ENCODE measurements at regions not wholly inside any gene's neighbourhood (a gene's known extent, or its start where the extent isn't known, plus 50 kb on each side); places are given as distances from the start of the nearest gene placed in this dataset.

- TF ChIP-seq CTCF (conservative IDR thresholded peaks at IDR 0.05; ENCODE audit: low read length) (no peak), EZH2phosphoT487 (IDR thresholded peaks at IDR 0.05; ENCODE audit: borderline replicate concordance) (no peak)
Observed at GRCh38 chr1:30307182-30307581, 416.2 kb downstream of the MATN1 start.
